ENCODE measurements at regions not wholly inside any gene's neighbourhood (a gene's known extent, or its start where the extent isn't known, plus 50 kb on each side); places are given as distances from the start of the nearest gene placed in this dataset.

DNA sequence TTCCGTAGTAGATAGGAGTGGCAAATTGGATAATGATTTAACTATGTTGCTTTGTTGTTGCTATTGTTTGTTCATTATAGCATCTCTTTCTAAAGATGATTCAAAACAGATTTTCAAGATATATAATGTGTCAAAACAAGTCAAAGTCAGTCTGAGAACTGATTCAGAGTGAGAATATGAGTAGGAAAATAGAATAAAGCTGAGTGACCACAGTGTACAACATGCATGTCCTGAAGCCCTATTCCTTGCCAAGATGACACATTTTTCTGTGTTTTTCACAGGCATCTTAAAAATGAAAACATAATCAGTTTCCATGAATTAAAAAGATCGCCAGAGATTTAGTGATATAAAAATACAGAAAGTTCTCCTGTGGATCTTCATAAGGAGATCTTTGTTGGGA, 57.0 kb upstream of the THRB start:
- TF ChIP-seq SP1 (CRISPR knock-in tag; IDR thresholded peaks at IDR 0.05) = no peak
- TF ChIP-seq FOXK2 (conservative IDR thresholded peaks at IDR 0.05 in 1 of 2, IDR thresholded peaks at IDR 0.05 in 1 of 2; ENCODE audit: low read depth in 2 of 2) = no peak
- TF ChIP-seq CHD1 (IDR thresholded peaks at IDR 0.05; ENCODE audit: low read length) = no peak
- no peak for TF ChIP-seq CHD2 (IDR thresholded peaks at IDR 0.05; ENCODE audit: low read depth, low read length)
- no peak for TF ChIP-seq KDM5B (IDR thresholded peaks at IDR 0.05; ENCODE audit: insufficient replicate concordance, low read depth, low read length)
- TF ChIP-seq, protein P1, sequence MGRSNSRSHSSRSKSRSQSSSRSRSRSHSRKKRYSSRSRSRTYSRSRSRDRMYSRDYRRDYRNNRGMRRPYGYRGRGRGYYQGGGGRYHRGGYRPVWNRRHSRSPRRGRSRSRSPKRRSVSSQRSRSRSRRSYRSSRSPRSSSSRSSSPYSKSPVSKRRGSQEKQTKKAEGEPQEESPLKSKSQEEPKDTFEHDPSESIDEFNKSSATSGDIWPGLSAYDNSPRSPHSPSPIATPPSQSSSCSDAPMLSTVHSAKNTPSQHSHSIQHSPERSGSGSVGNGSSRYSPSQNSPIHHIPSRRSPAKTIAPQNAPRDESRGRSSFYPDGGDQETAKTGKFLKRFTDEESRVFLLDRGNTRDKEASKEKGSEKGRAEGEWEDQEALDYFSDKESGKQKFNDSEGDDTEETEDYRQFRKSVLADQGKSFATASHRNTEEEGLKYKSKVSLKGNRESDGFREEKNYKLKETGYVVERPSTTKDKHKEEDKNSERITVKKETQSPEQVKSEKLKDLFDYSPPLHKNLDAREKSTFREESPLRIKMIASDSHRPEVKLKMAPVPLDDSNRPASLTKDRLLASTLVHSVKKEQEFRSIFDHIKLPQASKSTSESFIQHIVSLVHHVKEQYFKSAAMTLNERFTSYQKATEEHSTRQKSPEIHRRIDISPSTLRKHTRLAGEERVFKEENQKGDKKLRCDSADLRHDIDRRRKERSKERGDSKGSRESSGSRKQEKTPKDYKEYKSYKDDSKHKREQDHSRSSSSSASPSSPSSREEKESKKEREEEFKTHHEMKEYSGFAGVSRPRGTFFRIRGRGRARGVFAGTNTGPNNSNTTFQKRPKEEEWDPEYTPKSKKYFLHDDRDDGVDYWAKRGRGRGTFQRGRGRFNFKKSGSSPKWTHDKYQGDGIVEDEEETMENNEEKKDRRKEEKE (IDR thresholded peaks at IDR 0.05; ENCODE audit: borderline replicate concordance in 1 of 2, control insufficient read depth in 1 of 2, low read depth in 2 of 2, low read length in 1 of 2) = no peak
- TF ChIP-seq ZFP1 (CRISPR knock-in tag; IDR thresholded peaks at IDR 0.05) = no peak
- TF ChIP-seq, protein P2, sequence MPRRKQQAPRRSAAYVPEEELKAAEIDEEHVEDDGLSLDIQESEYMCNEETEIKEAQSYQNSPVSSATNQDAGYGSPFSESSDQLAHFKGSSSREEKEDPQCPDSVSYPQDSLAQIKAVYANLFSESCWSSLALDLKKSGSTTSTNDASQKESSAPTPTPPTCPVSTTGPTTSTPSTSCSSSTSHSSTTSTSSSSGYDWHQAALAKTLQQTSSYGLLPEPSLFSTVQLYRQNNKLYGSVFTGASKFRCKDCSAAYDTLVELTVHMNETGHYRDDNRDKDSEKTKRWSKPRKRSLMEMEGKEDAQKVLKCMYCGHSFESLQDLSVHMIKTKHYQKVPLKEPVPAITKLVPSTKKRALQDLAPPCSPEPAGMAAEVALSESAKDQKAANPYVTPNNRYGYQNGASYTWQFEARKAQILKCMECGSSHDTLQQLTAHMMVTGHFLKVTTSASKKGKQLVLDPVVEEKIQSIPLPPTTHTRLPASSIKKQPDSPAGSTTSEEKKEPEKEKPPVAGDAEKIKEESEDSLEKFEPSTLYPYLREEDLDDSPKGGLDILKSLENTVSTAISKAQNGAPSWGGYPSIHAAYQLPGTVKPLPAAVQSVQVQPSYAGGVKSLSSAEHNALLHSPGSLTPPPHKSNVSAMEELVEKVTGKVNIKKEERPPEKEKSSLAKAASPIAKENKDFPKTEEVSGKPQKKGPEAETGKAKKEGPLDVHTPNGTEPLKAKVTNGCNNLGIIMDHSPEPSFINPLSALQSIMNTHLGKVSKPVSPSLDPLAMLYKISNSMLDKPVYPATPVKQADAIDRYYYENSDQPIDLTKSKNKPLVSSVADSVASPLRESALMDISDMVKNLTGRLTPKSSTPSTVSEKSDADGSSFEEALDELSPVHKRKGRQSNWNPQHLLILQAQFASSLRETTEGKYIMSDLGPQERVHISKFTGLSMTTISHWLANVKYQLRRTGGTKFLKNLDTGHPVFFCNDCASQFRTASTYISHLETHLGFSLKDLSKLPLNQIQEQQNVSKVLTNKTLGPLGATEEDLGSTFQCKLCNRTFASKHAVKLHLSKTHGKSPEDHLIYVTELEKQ (CRISPR knock-in tag; IDR thresholded peaks at IDR 0.05) = no peak

Measured in K562 (cell line).